Uterus (tissue), 3 donors: ENCODE measurements at regions not wholly inside any gene's neighbourhood (a gene's known extent, or its start where the extent isn't known, plus 50 kb on each side); places are given as distances from the start of the nearest gene placed in this dataset.

Experiments
- DNase-seq, 2 donors: peaks; one replicate each; pipeline ENCODE4 v3.0.0-alpha.2; 2019 to 2020
- H3K27ac ChIP-seq, 2 donors: fragments of 200-600 bp; sonication (generic); 1 replicate in 1 of 2; 2 replicates in 1 of 2; pipeline ENCODE4 v1.5.1; 2016 to 2018
- H3K27me3 ChIP-seq, 2 donors: fragments of 200-600 bp; sonication (generic); one replicate each; pipeline ENCODE4 v1.5.1; 2018 to 2019; ENCODE audit warnings: control low read depth in 1 of 2
- H3K36me3 ChIP-seq, 2 donors: fragments of 200-600 bp; sonication (generic); one replicate each; pipeline ENCODE4 v1.5.1; 2019; ENCODE audit warnings: control low read depth in 1 of 2
- H3K4me1 ChIP-seq, 2 donors: fragments of 200-600 bp; sonication (generic); one replicate each; pipeline ENCODE4 v1.5.1; 2018 to 2019; ENCODE audit warnings: control low read depth in 1 of 2
- H3K4me3 ChIP-seq, 2 donors: fragments of 200-600 bp; sonication (generic); 1 replicate in 1 of 2; 2 replicates in 1 of 2; pipeline ENCODE4 v1.5.1; 2018 to 2019; ENCODE audit warnings: mild to moderate bottlenecking in 1 of 2
- H3K9me3 ChIP-seq, 2 donors: fragments of 200-600 bp; sonication (generic); one replicate each; pipeline ENCODE4 v1.5.1; 2019; ENCODE audit warnings: control low read depth in 1 of 2
- CTCF ChIP-seq, 4 experiments: fragments of 200-600 bp in 2 of 4; fragments of 450-650 bp in 2 of 4; sonication (generic) in 2 of 4; IDR thresholded peaks; one replicate each; pipeline ENCODE4 v1.5.1; 2016 to 2019; ENCODE audit warnings: antibody characterized with exemption in 4 of 4, mild to moderate bottlenecking in 2 of 4, moderate library complexity in 1 of 4
- POLR2A ChIP-seq, 2 donors: fragments of 450-650 bp; IDR thresholded peaks; one replicate each; pipeline ENCODE4 v1.6.1; 2016; ENCODE audit warnings: antibody characterized with exemption in 2 of 2, mild to moderate bottlenecking in 1 of 2, moderate library complexity in 1 of 2
- intact Hi-C: fragments of 100-400 bp; cut with DNase I; formaldehyde crosslinking; loops from one replicate; pipeline ENCODE4 v1.15.1; 2023; ENCODE audit warnings: low total_unique reads
- donor health status: DM: yes; HTN: yes; CAD: no.

- Histone ChIP-seq H3K36me3 (no peaks in the 10 kb centered on the region), H3K27ac (no peak overlapping the region), H3K4me1 (no peaks in the 10 kb centered on the region), H3K27me3 (no peaks in the 10 kb centered on the region), H3K4me3 (no peak overlapping the region), H3K9me3 (no peaks in the 10 kb centered on the region)
- intact Hi-C loops, result no loop called here
- DNase-seq, result no peak
- TF ChIP-seq CTCF (IDR thresholded peaks at IDR 0.05), result no peak
- TF ChIP-seq POLR2A (IDR thresholded peaks at IDR 0.05), result no peak
Observed at GRCh38 chr9:28203036-28203435, 629.8 kb upstream of the C9orf72 start.

GRCh38 chr9:28206280-28206679, 633.0 kb upstream of the C9orf72 start:
- Histone ChIP-seq H3K4me1 (no peaks in the 10 kb centered on the region), H3K4me3 (no peak overlapping the region), H3K27ac (no peak overlapping the region), H3K9me3 (no peaks in the 10 kb centered on the region), H3K27me3 (no peaks in the 10 kb centered on the region), H3K36me3 (no peaks in the 10 kb centered on the region)
- no peak for TF ChIP-seq POLR2A (IDR thresholded peaks at IDR 0.05)
- TF ChIP-seq CTCF (IDR thresholded peaks at IDR 0.05), result no peak
- no peak for DNase-seq
- intact Hi-C loops, result no loop called here

- H3K4me3 ChIP-seq, result no peak overlapping the region
- no peaks in the 10 kb centered on the region for H3K4me1 ChIP-seq
- intact Hi-C loops, result no loop called here
- no peaks in the 10 kb centered on the region for H3K27me3 ChIP-seq
- H3K9me3 ChIP-seq, result no peaks in the 10 kb centered on the region
- DNase-seq, result no peak
- no peak overlapping the region for H3K27ac ChIP-seq
- no peaks in the 10 kb centered on the region for H3K36me3 ChIP-seq
- TF ChIP-seq POLR2A (IDR thresholded peaks at IDR 0.05) (no peak), CTCF (IDR thresholded peaks at IDR 0.05) (no peak)
Observed at GRCh38 chr9:28207657-28208056, 634.4 kb upstream of the C9orf72 start.

GRCh38 chr9:28209130-28209529, 635.8 kb upstream of the C9orf72 start:
- no peaks in the 10 kb centered on the region for H3K4me1 ChIP-seq
- H3K9me3 ChIP-seq, result no peaks in the 10 kb centered on the region
- intact Hi-C loops, result no loop called here

GRCh38 chr9:28212979-28213378, 639.7 kb upstream of the C9orf72 start:
- Histone ChIP-seq H3K36me3 (no peaks in the 10 kb centered on the region), H3K27me3 (no peaks in the 10 kb centered on the region), H3K9me3 (no peaks in the 10 kb centered on the region), H3K4me3 (no peak overlapping the region), H3K27ac (no peak overlapping the region), H3K4me1 (no peaks in the 10 kb centered on the region)
- intact Hi-C loops, result no loop called here
- TF ChIP-seq POLR2A (IDR thresholded peaks at IDR 0.05) (no peak), CTCF (IDR thresholded peaks at IDR 0.05) (no peak)
- no peak for DNase-seq

More at GRCh38 chr9:28209130-28209529, 635.8 kb upstream of the C9orf72 start:
- no peak for TF ChIP-seq CTCF (IDR thresholded peaks at IDR 0.05)
- no peak for TF ChIP-seq POLR2A (IDR thresholded peaks at IDR 0.05)
- no peaks in the 10 kb centered on the region for H3K27me3 ChIP-seq
- H3K27ac ChIP-seq, result no peak overlapping the region
- H3K4me3 ChIP-seq, result no peak overlapping the region
- DNase-seq, result no peak
- no peaks in the 10 kb centered on the region for H3K36me3 ChIP-seq
